DOHH2 (cell line): ENCODE measurements at regions not wholly inside any gene's neighbourhood (a gene's known extent, or its start where the extent isn't known, plus 50 kb on each side); places are given as distances from the start of the nearest gene placed in this dataset.

Experiments used
- CTCF ChIP-seq: fragments of 200-600 bp; sonication (generic); IDR thresholded peaks from one replicate; pipeline ENCODE4 v1.5.1; 2014; ENCODE audit warnings: antibody characterized with exemption, mild to moderate bottlenecking, low read depth, low read length; ENCODE audit not compliant: poor library complexity, severe bottlenecking
- EZH2phosphoT487 ChIP-seq: fragments of 200-600 bp; sonication (generic); IDR thresholded peaks from 2 replicates; pipeline ENCODE4 v1.6.1; 2017; ENCODE audit warnings: borderline replicate concordance, mild to moderate bottlenecking, antibody characterized with exemption, low read length, moderate library complexity, mixed read lengths

- no peak for TF ChIP-seq CTCF
- TF ChIP-seq EZH2phosphoT487: no peak
These were observed 286.5 kb upstream of the RTL1 start for GRCh38 chr14:101189962-101190560.
